A172 (cell line): ENCODE measurements at regions not wholly inside any gene's neighbourhood (a gene's known extent, or its start where the extent isn't known, plus 50 kb on each side); places are given as distances from the start of the nearest gene placed in this dataset.
"Not testable (repeated sequence)": the region's sequence is repeated elsewhere in the genome, so short reads cannot be mapped to it uniquely, and the experiment has no call there.

Experiments
- DNase-seq: peaks from one replicate; pipeline ENCODE4 v3.0.0-alpha.2; 2015; ENCODE audit warnings: low spot score

DNA sequence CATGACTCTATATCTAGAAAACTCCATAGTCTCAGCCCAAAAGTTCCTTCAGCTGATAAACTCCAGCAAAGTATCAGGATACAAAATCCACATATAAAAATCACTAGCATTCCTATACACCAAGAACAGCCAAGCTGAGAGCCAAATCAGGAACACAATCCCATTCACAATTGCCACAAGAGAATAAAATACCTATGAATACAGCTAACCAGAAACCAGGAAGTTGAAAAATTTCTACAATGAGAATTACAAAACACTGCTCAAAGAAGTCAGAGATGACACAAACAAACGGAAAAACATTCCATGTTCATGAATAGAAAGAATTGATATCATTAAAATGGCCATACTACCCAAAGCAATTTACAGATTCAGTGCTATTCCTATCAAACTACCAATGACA is 61.0 kb upstream of the PKN2 start:
- not testable (repeated sequence) for DNase-seq
